ENCODE measurements at regions not wholly inside any gene's neighbourhood (a gene's known extent, or its start where the extent isn't known, plus 50 kb on each side); places are given as distances from the start of the nearest gene placed in this dataset.
A peak's percentile ranks its signal among the peaks of the same experiment; 100 is the strongest.
"Not testable (repeated sequence)": the region's sequence is repeated elsewhere in the genome, so short reads cannot be mapped to it uniquely, and the experiment has no call there.

GRCh38 chr2:87275192-87275591 lies 253.5 kb upstream of the PLGLB1 start:
- not testable (repeated sequence) for ATAC-seq

- peak; percentile 18 for ATAC-seq
These were observed 254.5 kb upstream of the PLGLB1 start for GRCh38 chr2:87275974-87276629.

GRCh38 chr2:87276673-87277072 lies 255.0 kb upstream of the PLGLB1 start:
- not testable (repeated sequence) for ATAC-seq

- peak; percentile 45 for ATAC-seq
These were observed 256.1 kb upstream of the PLGLB1 start for GRCh38 chr2:87277734-87278133.

- ATAC-seq, result not testable (repeated sequence)
These were observed 259.1 kb upstream of the PLGLB1 start for GRCh38 chr2:87280596-87281355.

GRCh38 chr2:87283735-87284470 lies 262.3 kb upstream of the PLGLB1 start:
- ATAC-seq, result not testable (repeated sequence)

GRCh38 chr2:87284471-87284772 lies 262.8 kb upstream of the PLGLB1 start:
- ATAC-seq, result not testable (repeated sequence)

GRCh38 chr2:87285139-87285538 lies 263.5 kb upstream of the PLGLB1 start:
- ATAC-seq, result not testable (repeated sequence)

GRCh38 chr2:87290566-87291307 lies 269.1 kb upstream of the PLGLB1 start:
- ATAC-seq, result not testable (repeated sequence)

- ATAC-seq, result not testable (repeated sequence)
These were observed 270.0 kb upstream of the PLGLB1 start for GRCh38 chr2:87291400-87292200.

- not testable (repeated sequence) for ATAC-seq
These were observed 272.4 kb upstream of the PLGLB1 start for GRCh38 chr2:87293931-87294594.

GRCh38 chr2:87295135-87295534 lies 273.5 kb upstream of the PLGLB1 start:
- not testable (repeated sequence) for ATAC-seq

GRCh38 chr2:87301349-87301748 lies 279.7 kb upstream of the PLGLB1 start:
- not testable (repeated sequence) for ATAC-seq

GRCh38 chr2:87301871-87302270 lies 280.2 kb upstream of the PLGLB1 start:
- ATAC-seq, result not testable (repeated sequence)

- ATAC-seq, result peak; percentile 20
These were observed 287.0 kb upstream of the PLGLB1 start for GRCh38 chr2:87308621-87309020.

GRCh38 chr2:87309785-87310184 lies 288.1 kb upstream of the PLGLB1 start:
- ATAC-seq, result not testable (repeated sequence)

- ATAC-seq, result not testable (repeated sequence)
These were observed 290.3 kb upstream of the PLGLB1 start for GRCh38 chr2:87311896-87312441.

- not testable (repeated sequence) for ATAC-seq
These were observed 293.0 kb upstream of the PLGLB1 start for GRCh38 chr2:87314622-87315021.

GRCh38 chr2:87315183-87315902 lies 293.7 kb upstream of the PLGLB1 start:
- ATAC-seq, result peak; percentile 63

- ATAC-seq, result not testable (repeated sequence)
These were observed 295.5 kb upstream of the PLGLB1 start for GRCh38 chr2:87317193-87317592.
